ENCODE measurements at regions not wholly inside any gene's neighbourhood (a gene's known extent, or its start where the extent isn't known, plus 50 kb on each side); places are given as distances from the start of the nearest gene placed in this dataset.
"Not testable (repeated sequence)": the region's sequence is repeated elsewhere in the genome, so short reads cannot be mapped to it uniquely, and the experiment has no call there.

DNA sequence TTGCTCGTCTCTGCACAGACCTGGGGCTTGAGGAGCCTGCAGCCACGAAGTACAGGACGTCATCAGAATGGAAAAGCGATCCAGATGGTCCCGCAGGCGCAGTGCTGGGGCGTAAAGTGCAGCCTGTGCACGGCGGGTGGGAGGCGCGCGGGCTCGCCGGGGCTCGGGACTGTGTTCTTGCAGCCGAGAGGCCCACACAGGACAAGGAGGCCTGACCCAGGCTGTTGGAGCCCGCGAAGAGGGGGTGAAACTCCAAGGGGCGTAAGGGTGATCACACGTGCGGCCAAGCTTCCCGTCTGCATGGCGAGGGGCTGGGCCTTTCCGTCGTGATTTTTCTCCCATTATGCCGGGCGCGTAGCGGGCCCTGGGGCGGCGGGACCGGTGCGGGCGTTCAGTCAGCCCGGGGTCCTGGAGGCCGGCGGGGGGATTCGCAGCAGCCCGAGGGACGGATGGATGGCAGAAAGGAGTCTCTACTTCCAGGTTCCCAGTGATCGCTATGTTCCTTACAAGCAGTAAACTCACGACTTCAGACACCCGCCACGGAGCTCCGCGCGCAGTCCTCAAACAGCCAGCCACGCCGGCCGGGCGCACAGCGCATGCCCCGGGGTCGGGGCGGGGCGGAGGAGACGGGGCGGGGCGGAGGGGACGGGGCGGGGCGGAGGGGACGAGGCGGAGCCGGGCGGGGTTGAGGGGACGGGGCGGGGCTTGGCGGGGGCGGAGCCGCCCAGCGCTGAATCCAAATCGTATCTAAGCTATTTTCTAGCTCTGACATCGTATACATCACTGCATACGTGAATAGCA, 141.0 kb upstream of the KCNJ18 start:
- DNase-seq (ENCODE audit: low read depth), result peak; percentile 74

DNA sequence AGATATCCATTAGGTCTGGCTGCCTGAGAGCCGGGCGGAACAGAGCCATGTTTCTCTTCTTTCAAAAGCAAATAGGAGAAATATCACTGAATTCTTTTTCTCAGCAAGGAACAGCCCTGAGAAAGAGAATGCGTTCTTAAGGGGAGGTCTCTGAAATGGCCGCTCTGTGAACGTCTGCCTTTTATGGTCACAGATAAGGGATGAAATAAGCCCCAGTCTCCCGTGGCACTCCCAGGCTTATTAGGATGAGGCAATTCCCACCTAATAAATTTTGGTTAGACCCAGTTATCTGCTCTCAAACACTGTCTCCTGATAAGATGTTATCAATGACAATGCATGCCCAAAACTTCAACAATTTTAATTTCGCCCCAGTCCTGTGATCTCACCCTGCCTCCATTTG, 133.4 kb upstream of the KCNJ18 start:
- not testable (repeated sequence) for DNase-seq (ENCODE audit: low read depth)

DNA sequence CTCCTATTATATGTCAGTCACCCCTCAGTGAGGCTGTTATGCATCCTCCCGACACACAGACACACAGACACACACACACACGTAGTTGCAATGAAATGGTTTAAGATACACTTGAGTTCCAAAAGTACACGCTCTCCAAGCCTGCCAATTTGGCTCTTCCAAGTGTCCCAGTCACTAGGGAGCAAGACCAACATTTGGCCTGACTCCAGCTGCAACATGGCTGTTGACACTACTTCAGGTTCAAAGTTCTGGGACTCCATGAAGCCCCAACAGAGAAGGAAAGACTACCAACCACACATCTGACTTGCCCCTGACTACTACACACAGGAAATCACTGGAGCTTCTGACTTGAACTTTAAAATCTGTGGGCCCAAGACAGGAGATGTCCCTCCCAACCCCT, 128.1 kb upstream of the KCNJ18 start:
- DNase-seq (ENCODE audit: low read depth), result no peak

DNA sequence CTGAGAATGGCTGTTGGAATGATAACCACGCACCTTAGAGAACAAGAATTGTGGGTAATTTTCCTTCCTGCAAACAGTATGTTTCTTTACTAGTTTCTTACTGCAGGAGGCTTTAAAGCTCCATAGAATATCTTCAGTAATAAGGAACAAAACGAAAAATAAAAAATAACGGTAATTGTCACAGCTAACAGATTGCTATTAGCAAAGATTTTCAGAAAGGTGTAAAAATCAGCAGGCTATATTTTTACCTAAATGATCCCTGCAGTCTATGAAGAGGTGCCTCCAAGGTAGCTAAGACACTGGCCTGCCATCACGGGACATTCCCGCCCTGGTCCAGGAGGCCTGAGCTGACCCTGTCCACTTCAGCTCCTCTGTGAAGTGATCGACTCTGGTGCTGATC, 127.6 kb upstream of the KCNJ18 start:
- DNase-seq (ENCODE audit: low read depth), result not testable (repeated sequence)

DNA sequence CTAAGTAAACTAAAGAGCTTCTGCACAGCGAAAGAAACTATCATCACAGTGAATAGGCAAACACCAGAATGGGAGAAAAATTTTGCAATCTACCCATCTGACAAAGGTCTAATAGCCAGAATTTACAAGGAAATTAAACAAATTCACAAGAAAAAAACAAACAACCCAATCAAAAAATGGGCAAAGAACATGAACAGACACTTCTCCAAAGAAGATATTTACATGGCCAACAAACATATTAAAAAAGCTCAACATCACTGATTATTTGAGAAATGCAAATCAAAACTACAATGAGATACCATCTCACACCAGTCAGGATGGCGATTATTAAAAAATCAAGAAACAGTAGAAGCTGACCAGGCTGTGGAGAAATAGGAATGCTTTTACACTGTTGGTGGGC, 121.9 kb upstream of the KCNJ18 start:
- not testable (repeated sequence) for DNase-seq (ENCODE audit: low read depth)

DNA sequence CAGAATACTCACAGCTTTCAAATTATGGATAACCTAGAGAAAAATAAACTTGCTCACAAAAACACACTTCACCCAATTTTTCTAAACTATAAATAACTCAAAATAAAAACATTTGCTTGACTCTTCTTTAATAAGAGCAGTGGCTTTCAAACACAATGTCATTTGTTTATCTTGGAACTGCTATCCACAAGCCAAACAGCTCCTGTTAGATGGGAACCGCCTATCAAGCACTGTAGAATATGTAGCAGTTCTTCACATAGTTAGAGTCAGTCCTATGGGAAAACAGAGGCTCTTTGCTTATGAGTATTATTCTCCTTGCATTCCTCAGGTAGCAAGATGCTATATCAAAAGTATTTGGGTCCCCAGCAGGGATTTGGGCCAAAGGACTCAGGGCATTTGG, 120.2 kb upstream of the KCNJ18 start:
- DNase-seq (ENCODE audit: low read depth), result not testable (repeated sequence)

DNA sequence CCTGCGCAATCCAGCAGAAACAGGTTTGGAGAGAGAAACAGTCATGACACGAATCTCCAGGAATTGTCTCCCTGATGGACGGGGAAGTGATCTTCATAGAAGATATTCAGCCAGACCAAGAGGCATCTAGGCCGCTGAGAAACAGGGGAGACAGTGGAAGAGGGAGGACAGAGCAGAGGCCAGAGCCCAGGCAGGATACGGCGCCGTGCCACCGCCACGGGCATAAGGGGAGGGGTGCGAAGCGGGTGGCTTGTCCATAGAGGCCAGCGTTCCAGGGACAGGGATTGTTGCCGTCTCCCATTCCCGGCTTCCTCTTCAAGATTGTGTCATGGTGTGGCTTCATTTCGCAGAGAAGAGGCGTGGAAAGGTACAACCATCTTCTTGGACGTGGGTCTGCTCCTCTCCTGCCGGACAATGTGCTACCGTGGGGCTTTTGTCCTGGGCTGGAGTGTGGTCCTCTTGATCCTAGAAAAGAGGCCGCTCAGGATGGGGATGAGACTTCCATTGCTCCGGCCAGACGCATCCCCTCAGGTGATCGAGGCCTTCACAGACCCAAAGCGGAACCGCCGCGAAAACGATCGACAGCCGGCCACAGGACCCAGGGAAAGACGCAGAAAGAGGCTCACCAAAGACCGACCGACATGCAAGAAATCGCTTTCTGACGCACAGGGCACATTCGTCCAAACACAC, 118.9 kb upstream of the KCNJ18 start:
- not testable (repeated sequence) for DNase-seq (ENCODE audit: low read depth)

DNA sequence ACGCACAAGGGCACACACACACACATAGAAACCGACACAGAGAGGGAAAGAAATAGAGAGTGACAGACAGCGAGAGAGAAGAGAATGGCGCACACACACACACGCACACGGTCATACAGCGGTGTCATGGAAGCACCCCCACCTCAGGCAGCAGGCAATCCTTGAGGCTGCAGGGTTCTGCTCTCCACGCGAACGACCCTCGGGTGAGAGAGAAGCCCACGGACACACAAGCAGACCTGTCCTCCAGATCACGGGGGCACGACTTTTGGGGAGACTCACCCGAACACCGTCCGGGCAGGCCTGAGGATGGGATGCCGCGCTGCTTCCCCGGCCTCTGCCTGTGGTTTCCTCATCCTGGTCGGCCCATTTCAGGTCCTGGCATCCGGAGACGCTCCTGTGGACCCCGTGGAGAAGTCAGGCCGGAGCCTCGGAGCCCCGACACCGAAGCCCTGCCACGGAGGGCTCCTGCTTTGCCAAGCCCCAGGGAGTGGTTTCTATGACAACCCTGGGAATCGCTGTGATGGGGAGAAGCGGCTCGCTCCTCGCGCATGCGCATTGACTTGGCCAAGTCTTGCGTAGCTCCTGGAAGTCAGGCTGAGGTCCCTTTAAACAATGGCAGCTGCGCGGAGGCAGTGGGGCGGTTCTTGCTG, 118.2 kb upstream of the KCNJ18 start:
- peak; percentile 68 for DNase-seq (ENCODE audit: low read depth)

DNA sequence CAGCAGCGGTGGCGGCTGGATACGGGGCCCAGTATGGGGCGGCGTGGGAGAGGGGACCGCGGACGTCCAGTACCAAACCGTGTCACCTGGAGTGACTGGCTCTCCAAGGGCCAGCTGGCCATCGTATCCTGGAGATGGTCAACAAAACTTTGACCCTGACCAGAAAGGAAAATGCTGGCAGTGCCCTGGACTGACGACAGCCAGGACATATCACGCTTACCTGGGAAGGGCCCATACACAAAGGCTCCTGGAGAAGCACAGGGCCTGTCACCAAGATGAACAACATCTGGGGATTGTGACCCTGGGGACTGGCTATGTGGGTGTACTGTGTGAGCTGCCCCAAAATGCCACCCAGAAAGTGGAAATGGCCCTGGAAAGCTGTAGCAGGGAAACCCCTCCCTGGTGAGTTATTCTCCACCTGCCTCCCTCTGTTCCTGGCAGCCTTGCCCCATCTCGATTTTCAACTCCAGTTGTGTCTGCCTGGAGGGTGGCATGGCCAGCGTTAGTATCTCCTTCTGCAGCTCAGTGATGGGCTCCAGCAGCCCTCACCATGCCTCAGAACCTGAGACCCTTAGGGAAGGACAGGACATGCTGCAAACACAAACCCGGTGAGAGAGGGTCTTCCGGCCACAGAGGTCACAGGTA, 117.6 kb upstream of the KCNJ18 start:
- DNase-seq (ENCODE audit: low read depth), result not testable (repeated sequence)

DNA sequence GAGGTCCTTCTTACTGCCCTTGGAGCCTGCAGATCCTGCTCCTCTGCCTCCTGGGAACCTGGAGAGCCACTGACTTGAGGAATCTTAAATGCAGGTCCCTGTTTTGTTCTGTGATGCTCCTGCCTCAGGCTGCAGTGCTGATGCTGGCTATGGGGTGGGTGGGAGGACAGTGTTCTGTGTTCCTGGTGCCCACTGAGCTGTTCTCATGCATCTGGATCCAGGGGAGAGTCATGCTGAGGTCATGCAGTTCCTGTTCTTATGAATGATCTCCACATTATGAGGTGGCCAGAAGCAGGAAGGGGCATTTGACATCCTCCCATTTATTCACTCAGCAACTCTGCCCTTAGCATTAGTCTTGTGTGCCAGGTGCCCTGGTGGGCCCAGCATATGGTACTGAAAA, 113.5 kb upstream of the KCNJ18 start:
- DNase-seq (ENCODE audit: low read depth), result not testable (repeated sequence)

DNA sequence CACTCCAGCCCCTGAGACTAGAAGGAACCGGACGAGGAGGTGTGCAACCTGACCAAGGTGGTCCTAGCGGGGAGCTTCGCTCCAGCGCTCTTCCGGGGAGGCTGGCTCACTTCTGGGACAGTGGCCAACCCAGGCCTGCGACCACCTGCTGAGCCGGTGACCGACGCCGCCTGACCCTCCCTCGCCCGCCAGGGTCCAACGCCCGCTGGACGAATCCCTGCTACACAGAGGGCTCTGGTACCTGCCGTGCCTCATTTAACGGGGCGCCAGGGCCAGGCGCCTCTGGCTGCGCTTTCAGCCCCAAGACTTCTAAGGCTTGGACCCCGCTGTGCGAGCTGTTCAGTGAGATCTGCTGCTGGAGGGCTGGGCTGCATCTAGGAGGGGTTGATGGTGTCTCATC, 99.5 kb upstream of the KCNJ18 start:
- no peak for DNase-seq (ENCODE audit: low read depth)

DNA sequence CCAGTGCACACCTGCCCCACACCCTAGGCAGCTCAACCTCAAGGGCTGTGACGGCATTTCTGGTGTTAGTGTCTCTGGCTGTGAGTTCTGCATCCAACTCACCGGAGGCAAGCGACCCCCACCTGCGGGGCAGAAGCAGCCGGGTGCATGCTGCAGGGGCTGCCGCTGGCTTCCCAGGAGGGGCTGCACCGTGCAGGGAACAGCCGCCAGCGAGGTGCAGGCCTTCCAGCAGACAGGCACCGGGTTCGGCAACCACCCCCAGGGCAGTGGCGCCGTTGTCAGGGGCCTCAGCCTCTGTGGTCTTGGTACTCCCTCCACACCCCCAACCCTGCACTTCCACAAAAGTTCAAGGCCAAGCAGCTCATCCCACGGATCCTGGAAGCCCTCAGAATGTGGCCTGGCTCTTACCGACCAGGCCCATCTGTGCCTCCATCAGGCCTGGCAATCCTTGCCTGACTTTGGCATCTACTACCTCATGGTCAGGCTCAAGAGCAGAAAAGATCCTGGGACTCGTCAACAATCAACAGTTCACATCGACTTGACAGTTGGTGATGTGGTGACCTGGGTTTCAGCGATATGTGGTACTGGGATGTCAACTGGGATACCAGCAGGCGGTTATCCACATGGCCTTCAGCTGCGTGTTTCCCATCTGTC, 98.7 kb upstream of the KCNJ18 start:
- DNase-seq (ENCODE audit: low read depth), result not testable (repeated sequence)

DNA sequence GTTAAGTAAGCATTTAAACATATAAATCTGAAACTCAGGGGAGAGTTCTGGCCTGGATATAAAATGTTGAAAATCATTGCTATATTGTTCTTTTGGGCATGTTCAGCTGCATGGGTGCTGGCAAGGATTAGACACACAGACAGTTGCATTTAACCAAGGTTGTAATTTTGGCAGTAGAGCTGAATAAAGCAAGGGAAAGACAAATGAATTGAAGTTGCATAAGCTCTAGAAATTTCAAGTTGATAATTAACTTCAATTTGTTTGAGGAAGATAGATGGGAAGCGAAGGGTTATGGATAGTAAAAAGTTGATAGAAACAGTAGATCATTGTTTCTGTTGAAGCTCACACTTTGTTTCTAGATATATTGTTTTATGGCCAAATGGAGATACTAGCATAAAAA, 97.2 kb upstream of the KCNJ18 start:
- no peak for DNase-seq (ENCODE audit: low read depth)

DNA sequence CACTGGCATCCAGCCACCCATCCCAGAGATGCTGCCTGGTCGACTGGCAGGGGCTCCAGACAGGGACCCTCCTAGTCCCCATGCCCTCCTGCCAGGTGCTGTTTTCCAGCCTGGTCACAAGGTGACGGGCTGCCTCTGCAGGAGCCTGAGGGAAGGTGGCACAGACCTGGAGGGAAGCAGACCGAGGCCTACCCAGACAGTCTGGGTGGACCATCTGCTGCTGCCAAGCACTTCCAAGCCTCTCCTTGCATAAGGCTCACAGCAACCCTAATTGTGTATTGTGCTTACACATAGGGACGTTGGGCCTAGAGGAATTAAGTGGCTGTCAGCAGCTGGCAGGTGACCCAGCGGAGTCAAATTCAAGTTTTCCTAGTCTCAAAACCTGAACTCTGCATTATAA, 90.1 kb upstream of the KCNJ18 start:
- no peak for DNase-seq (ENCODE audit: low read depth)

DNA sequence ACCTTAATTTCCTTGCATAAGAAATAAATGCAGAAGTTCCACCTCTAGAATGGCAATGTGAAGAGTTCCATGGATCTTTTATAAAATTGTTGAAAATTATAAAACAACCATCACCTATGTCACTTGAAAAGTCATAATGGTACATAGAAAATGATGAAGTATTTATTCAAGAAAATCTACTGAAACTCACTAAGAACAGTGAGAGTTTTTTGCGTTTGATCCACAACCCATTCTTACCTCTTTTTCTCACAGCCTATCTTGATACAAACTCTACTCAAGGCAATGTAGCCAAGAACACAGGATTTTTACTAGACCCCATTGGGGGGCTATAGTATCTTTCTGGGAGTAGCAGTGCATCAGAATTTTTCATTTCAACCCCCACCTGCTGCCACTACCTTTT, 89.0 kb upstream of the KCNJ18 start:
- not testable (repeated sequence) for DNase-seq (ENCODE audit: low read depth)

DNA sequence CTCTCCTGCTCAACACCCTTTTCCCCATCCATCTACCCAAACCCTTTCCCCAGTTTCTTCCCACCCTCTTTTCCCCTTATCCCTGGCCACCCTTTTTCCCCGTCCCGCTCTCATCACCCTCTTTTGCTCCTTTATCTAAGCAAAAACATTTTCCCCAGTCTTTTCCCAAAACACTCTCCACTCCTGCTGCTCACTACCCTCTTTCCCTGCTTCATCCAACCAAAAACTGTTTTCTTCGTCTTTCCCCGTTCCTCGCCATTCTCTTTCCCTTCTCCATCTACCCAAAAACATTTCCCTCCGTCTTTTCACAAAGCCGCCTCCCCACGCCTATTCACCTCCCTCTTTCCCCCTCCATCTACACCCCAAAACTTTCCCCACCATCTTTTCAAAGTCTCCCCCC, 80.9 kb upstream of the KCNJ18 start:
- DNase-seq (ENCODE audit: low read depth), result not testable (repeated sequence)

DNA sequence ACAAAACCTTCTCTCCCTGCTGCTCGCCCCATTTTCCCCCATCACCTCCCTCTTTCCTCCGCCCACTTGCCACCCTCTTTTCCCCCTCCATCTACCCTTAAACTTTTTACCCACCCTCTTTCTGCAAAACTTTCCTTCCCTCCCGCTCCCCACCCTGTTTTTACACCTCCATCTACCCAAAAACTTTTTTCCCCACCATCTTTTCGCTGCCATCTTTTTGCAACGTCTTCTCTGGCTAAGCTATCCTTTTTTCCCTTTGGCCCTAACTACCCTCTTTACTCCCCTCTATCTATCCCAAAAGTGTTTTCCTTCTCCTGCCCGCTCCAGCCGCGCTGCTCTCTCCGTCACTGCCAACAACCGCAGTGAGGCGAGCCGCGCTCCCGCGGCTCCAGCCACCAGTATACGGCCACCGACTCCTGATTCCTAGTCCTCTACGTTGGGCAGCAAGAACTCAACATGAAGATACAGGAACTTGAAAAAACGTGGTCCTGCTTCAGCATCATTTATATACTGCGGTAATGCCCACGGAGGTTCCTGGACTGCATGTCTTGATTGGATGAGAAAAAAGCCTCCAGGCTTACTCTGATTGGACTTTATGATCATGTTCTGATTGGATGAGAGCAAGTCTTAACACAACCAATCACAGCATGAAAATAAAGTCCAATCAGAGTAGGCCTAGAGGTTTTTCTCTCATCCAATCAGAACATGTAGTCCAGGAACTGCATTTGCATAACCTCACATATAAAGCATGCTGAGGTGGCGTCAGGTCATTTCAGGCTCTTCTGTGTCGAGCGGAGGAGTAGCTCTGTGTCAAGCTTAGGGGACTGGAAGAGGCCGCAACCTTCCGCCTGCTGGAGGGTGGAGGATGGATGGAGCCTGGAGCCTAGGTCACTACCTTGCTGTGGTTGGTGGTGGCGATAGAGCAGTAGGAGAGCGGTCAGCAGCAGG, 79.9 kb upstream of the KCNJ18 start:
- DNase-seq (ENCODE audit: low read depth), result not testable (repeated sequence)

DNA sequence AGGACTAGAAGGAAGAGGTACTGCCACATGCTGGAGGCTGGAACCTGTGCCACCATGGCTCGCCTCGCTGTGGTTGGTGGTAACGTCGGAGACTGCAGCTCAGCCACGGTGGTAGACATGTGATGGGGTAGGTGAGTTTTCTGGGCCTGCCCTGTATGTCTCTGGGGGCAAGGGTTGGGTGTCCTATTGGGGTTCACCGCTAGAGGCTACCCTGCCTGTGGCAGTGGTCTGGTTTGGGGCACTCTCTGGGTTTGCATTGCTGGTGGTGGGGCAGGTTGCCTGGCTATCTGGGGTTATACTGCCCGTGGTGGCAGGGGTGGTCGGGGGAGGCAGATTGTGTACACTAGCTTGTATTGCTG, 79.3 kb upstream of the KCNJ18 start:
- no peak for DNase-seq (ENCODE audit: low read depth)

DNA sequence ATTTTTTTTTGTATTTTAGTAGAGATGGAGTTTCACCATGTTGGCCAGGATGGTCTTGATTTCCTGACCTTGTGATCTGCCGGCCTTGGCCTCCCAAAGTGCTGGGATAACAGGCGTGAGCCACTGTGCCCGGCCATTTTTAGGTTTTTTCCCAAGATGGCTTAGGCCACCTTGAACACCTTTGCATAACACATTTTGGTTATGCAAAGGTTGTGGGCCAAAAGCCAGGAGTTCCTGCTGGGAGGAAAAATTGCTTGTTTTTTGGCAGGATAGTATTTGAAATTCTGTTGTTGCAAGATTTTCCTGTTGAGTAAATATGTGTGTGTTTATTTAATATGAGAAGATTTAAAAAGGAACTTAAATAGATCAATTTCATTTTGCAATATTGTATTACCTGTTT, 65.3 kb upstream of the KCNJ18 start:
- DNase-seq (ENCODE audit: low read depth), result not testable (repeated sequence)
